Keratinocyte (primary cell): ENCODE measurements at regions not wholly inside any gene's neighbourhood (a gene's known extent, or its start where the extent isn't known, plus 50 kb on each side); places are given as distances from the start of the nearest gene placed in this dataset.

ENCODE experiments used
- DNase-seq: peaks from one replicate; pipeline ENCODE4 v3.0.0-alpha.2; 2011; ENCODE audit warnings: low read depth, missing footprints, low spot score
- FAIRE-seq: peaks from 2 replicates; lab custom pipeline; 2011; peaks lifted over from hg19 to GRCh38; lab: Jason Lieb, UNC
- H2AFZ ChIP-seq: 2 replicates; pipeline ENCODE4 v1.6.0; 2012; ENCODE audit warnings: low read length, control low read depth, inconsistent platforms; ENCODE audit not compliant: control insufficient read depth
- H3K27ac ChIP-seq: 2 replicates; pipeline ENCODE4 v1.5.1; 2011; ENCODE audit warnings: low read length; ENCODE audit not compliant: control insufficient read depth, insufficient read depth
- H3K27me3 ChIP-seq: 3 replicates; pipeline ENCODE4 v1.6.0; 2011; ENCODE audit warnings: low read length; ENCODE audit not compliant: control insufficient read depth, insufficient read depth; ENCODE audit errors: extremely low read depth
- H3K36me3 ChIP-seq, 2 experiments: 2 replicates in 1 of 2; 3 replicates in 1 of 2; pipeline ENCODE4 v1.5.1; 2011; ENCODE audit warnings: low read length in 2 of 2, mild to moderate bottlenecking in 1 of 2; ENCODE audit not compliant: control insufficient read depth in 2 of 2, insufficient read depth in 2 of 2; ENCODE audit errors: extremely low read depth in 1 of 2
- H3K4me1 ChIP-seq: 3 replicates; pipeline ENCODE4 v1.5.1; 2011; ENCODE audit warnings: low read length; ENCODE audit not compliant: control insufficient read depth, insufficient read depth; ENCODE audit errors: extremely low read depth
- H3K4me2 ChIP-seq: 3 replicates; pipeline ENCODE4 v1.6.0; 2011; ENCODE audit warnings: low read depth, low read length; ENCODE audit not compliant: control insufficient read depth, insufficient read depth; ENCODE audit errors: extremely low read depth
- H3K4me3 ChIP-seq, 3 experiments: fragments of 200-600 bp in 1 of 3; sonication (generic) in 1 of 3; 2 replicates in 2 of 3; 3 replicates in 1 of 3; pipeline ENCODE4 v1.5.1; 2011 to 2016; ENCODE audit warnings: low read length in 3 of 3, mild to moderate bottlenecking in 3 of 3, control low read depth in 2 of 3, inconsistent platforms in 1 of 3, low read depth in 1 of 3, mixed read lengths in 1 of 3, mixed run types in 1 of 3, moderate library complexity in 1 of 3; ENCODE audit not compliant: control insufficient read depth in 2 of 3, insufficient read depth in 2 of 3; ENCODE audit errors: extremely low read depth in 1 of 3
- H3K79me2 ChIP-seq: 2 replicates; pipeline ENCODE4 v1.6.0; 2012; ENCODE audit warnings: low read length; ENCODE audit not compliant: control insufficient read depth, insufficient read depth
- H3K9ac ChIP-seq: 3 replicates; pipeline ENCODE4 v1.6.0; 2011; ENCODE audit warnings: low read length; ENCODE audit not compliant: control insufficient read depth, insufficient read depth; ENCODE audit errors: extremely low read depth
- H3K9me1 ChIP-seq: 3 replicates; pipeline ENCODE4 v1.6.0; 2011; ENCODE audit warnings: low read length; ENCODE audit not compliant: control insufficient read depth, insufficient read depth; ENCODE audit errors: extremely low read depth
- H3K9me3 ChIP-seq: 2 replicates; pipeline ENCODE4 v1.5.1; 2012; ENCODE audit warnings: low read depth, low read length; ENCODE audit not compliant: control insufficient read depth
- H4K20me1 ChIP-seq: 3 replicates; pipeline ENCODE4 v1.6.0; 2011; ENCODE audit warnings: low read length; ENCODE audit not compliant: control insufficient read depth, insufficient read depth; ENCODE audit errors: extremely low read depth
- CTCF ChIP-seq, 3 experiments: IDR thresholded peaks in 1 of 3; conservative IDR thresholded peaks in 1 of 3; optimal IDR thresholded peaks in 1 of 3; 2 replicates in 2 of 3; 3 replicates in 1 of 3; pipeline versions ENCODE3 to v1.5.1; 2011; ENCODE audit warnings: low read length in 3 of 3, mild to moderate bottlenecking in 3 of 3, moderate library complexity in 2 of 3, control low read depth in 1 of 3, inconsistent platforms in 1 of 3; ENCODE audit not compliant: insufficient read depth in 2 of 3; ENCODE audit errors: extremely low read depth in 1 of 3
- EZH2 ChIP-seq: IDR thresholded peaks from one replicate; pipeline ENCODE4 v1.6.1; 2012; ENCODE audit warnings: inconsistent platforms, mild to moderate bottlenecking, low read length, moderate library complexity
- dilution Hi-C: fragments of 300-500 bp; cut with MboI; formaldehyde crosslinking; loops from one replicate; pipeline ENCODE4 v1.7.0; 2020; ENCODE audit warnings: low sequenced_read_pairs; ENCODE audit not compliant: extremely low pct_ligation_motif_present

- Histone ChIP-seq H2AFZ (no peak overlapping the region), H3K4me2 (no peak overlapping the region), H3K79me2 (no peaks in the 10 kb centered on the region), H3K9me3 (no peaks in the 10 kb centered on the region), H3K36me3 (no peaks in the 10 kb centered on the region), H4K20me1 (no peaks in the 10 kb centered on the region), H3K4me3 (no peak overlapping the region), H3K4me1 (no peaks in the 10 kb centered on the region), H3K27me3 (peaks cover 3% of the 10 kb centered on the region), H3K9ac (no peak overlapping the region), H3K27ac (no peak overlapping the region), H3K9me1 (no peaks in the 10 kb centered on the region)
- no peak for TF ChIP-seq CTCF (optimal IDR thresholded peaks at IDR 0.05 in 1 of 3, IDR thresholded peaks at IDR 0.05 in 1 of 3, conservative IDR thresholded peaks at IDR 0.05 in 1 of 3; ENCODE audit: extremely low read depth in 1 of 3, insufficient read depth in 2 of 3, low read length in 3 of 3)
- TF ChIP-seq EZH2 = no peak
- DNase-seq = no peak
- dilution Hi-C loops = no loop called here
- no peak for FAIRE-seq
Observed at GRCh38 chr5:4541334-4541733, 598.8 kb upstream of the ADAMTS16 start.

- dilution Hi-C loops = no loop called here
- H3K9me3 ChIP-seq = no peaks in the 10 kb centered on the region
- no peak overlapping the region for H2AFZ ChIP-seq
- no peaks in the 10 kb centered on the region for H3K4me1 ChIP-seq
- FAIRE-seq (no peak), DNase-seq (no peak)
- H3K9me1 ChIP-seq = no peaks in the 10 kb centered on the region
- no peaks in the 10 kb centered on the region for H4K20me1 ChIP-seq
- TF ChIP-seq EZH2 (no peak), CTCF (optimal IDR thresholded peaks at IDR 0.05 in 1 of 3, IDR thresholded peaks at IDR 0.05 in 1 of 3, conservative IDR thresholded peaks at IDR 0.05 in 1 of 3; ENCODE audit: extremely low read depth in 1 of 3, insufficient read depth in 2 of 3, low read length in 3 of 3) (no peak)
- no peaks in the 10 kb centered on the region for H3K79me2 ChIP-seq
- no peak overlapping the region for H3K9ac ChIP-seq
- H3K27ac ChIP-seq = no peak overlapping the region
- H3K4me2 ChIP-seq = no peak overlapping the region
- H3K4me3 ChIP-seq = no peak overlapping the region
- no peaks in the 10 kb centered on the region for H3K36me3 ChIP-seq
- peaks cover 3% of the 10 kb centered on the region for H3K27me3 ChIP-seq
Observed at GRCh38 chr5:4542145-4542778, 597.9 kb upstream of the ADAMTS16 start.
